IMR-90 (cell line): ENCODE measurements at regions not wholly inside any gene's neighbourhood (a gene's known extent, or its start where the extent isn't known, plus 50 kb on each side); places are given as distances from the start of the nearest gene placed in this dataset.

Experiments
- ATAC-seq: fragments of 200-7000 bp; cut with Tn5 transposase; 2 replicates; pipeline ENCODE4 v1.9.1; 2020; ENCODE audit warnings: low read depth, mild to moderate bottlenecking, moderate library complexity
- BruUV-seq: library from RNA; stranded (reverse); fragments of 400-500 nt; replicated peaks from 2 replicates; lab custom pipeline; 2021; lab: Mats Ljungman, UMichigan
- CTCF ChIA-PET: fragments of 300-600 bp; formaldehyde crosslinking; extraction: SDS; loops from one replicate; lab custom pipeline; 2021; ENCODE audit warnings: antibody characterized with exemption; lab: Yijun Ruan, JAX
- POLR2A ChIA-PET: fragments of 300-600 bp; sonication (Branson Sonifier 250); formaldehyde crosslinking; loops from one replicate; lab custom pipeline; 2022; ENCODE audit warnings: antibody characterized with exemption; ENCODE audit not compliant: unreplicated experiment; lab: Charles Lee
- DNase-seq: peaks from one replicate; pipeline ENCODE4 v3.0.0; 2013
- H2AFZ ChIP-seq: replicated peaks from 2 replicates; pipeline ENCODE3; 2013; ENCODE audit warnings: low read length, mild to moderate bottlenecking; ENCODE audit not compliant: poor library complexity
- H2AK5ac ChIP-seq: 2 replicates; pipeline ENCODE4 v1.6.1; 2013; ENCODE audit warnings: low read depth, low read length, inconsistent platforms
- H2AK9ac ChIP-seq: replicated peaks from 2 replicates; pipeline ENCODE3; 2013; ENCODE audit warnings: mild to moderate bottlenecking, low read depth, low read length, moderate library complexity; ENCODE audit not compliant: poor library complexity
- H2BK120ac ChIP-seq: 2 replicates; pipeline ENCODE4 v1.6.1; 2013; ENCODE audit warnings: low read depth, low read length, inconsistent platforms
- H2BK15ac ChIP-seq: 3 replicates; pipeline ENCODE4 v1.6.1; 2013; ENCODE audit warnings: low read depth, low read length, inconsistent platforms
- H2BK20ac ChIP-seq: 2 replicates; pipeline ENCODE4 v1.6.1; 2013; ENCODE audit warnings: low read depth, mild to moderate bottlenecking, inconsistent platforms, low read length, moderate library complexity
- H2BK5ac ChIP-seq: 2 replicates; pipeline ENCODE4 v1.6.1; 2013; ENCODE audit warnings: mild to moderate bottlenecking, low read depth, low read length, inconsistent platforms; ENCODE audit not compliant: poor library complexity, severe bottlenecking
- H3K14ac ChIP-seq: replicated peaks from 2 replicates; pipeline ENCODE4 v1.6.1; 2013; ENCODE audit warnings: low read depth, low read length, inconsistent platforms
- H3K18ac ChIP-seq: 2 replicates; pipeline ENCODE4 v1.6.1; 2013; ENCODE audit warnings: low read depth, low read length, control low read depth
- H3K23ac ChIP-seq: 2 replicates; pipeline ENCODE4 v1.6.1; 2013; ENCODE audit warnings: low read depth, low read length, inconsistent platforms
- H3K27ac ChIP-seq: 2 replicates; pipeline ENCODE4 v1.5.1; 2013; ENCODE audit warnings: mild to moderate bottlenecking, control low read depth, low read length; ENCODE audit not compliant: insufficient read depth
- H3K27me3 ChIP-seq: 2 replicates; pipeline ENCODE4 v1.6.1; 2013; ENCODE audit warnings: low read length; ENCODE audit not compliant: control insufficient read depth, insufficient read depth
- H3K36me3 ChIP-seq: 2 replicates; pipeline ENCODE4 v1.6.1; 2013; ENCODE audit warnings: low read length, mixed read lengths; ENCODE audit not compliant: control insufficient read depth, insufficient read depth
- H3K4ac ChIP-seq: 2 replicates; pipeline ENCODE4 v1.6.1; 2013; ENCODE audit warnings: low read depth, low read length, inconsistent platforms
- H3K4me1 ChIP-seq: 2 replicates; pipeline ENCODE4 v1.6.1; 2013; ENCODE audit warnings: low read length, mixed read lengths; ENCODE audit not compliant: control insufficient read depth, insufficient read depth
- H3K4me2 ChIP-seq: 2 replicates; pipeline ENCODE4 v1.6.1; 2013; ENCODE audit warnings: low read depth, mild to moderate bottlenecking, control low read depth, low read length, moderate library complexity
- H3K4me3 ChIP-seq: 2 replicates; pipeline ENCODE4 v1.5.1; 2013; ENCODE audit warnings: low read depth, mild to moderate bottlenecking, control low read depth, low read length, moderate library complexity; ENCODE audit not compliant: insufficient read depth
- H3K56ac ChIP-seq: 2 replicates; pipeline ENCODE4 v1.6.1; 2013; ENCODE audit warnings: low read length, inconsistent platforms; ENCODE audit not compliant: insufficient read depth; ENCODE audit errors: extremely low read depth
- H3K79me1 ChIP-seq, 2 experiments: 2 replicates each; pipeline ENCODE4 v1.6.1; 2013; ENCODE audit warnings: low read length in 2 of 2, inconsistent platforms in 1 of 2, low read depth in 1 of 2
- H3K9ac ChIP-seq: 2 replicates; pipeline ENCODE4 v1.6.1; 2013; ENCODE audit warnings: low read depth, low read length, control low read depth
- H3K9me1 ChIP-seq: 2 replicates; pipeline ENCODE4 v1.6.1; 2013; ENCODE audit warnings: low read length, inconsistent platforms; ENCODE audit not compliant: insufficient read depth
- H3K9me3 ChIP-seq: 2 replicates; pipeline ENCODE4 v1.6.1; 2013; ENCODE audit warnings: low read length; ENCODE audit not compliant: control insufficient read depth, insufficient read depth
- H4K20me1 ChIP-seq: 2 replicates; pipeline ENCODE4 v1.6.1; 2013; ENCODE audit warnings: low read length, inconsistent platforms; ENCODE audit not compliant: insufficient read depth
- H4K5ac ChIP-seq: 2 replicates; pipeline ENCODE4 v1.6.1; 2013; ENCODE audit warnings: mild to moderate bottlenecking, low read depth, low read length, control low read depth
- H4K8ac ChIP-seq, 2 experiments: 2 replicates each; pipeline ENCODE4 v1.6.1; 2013; ENCODE audit warnings: low read depth in 2 of 2, low read length in 2 of 2, control low read depth in 1 of 2, inconsistent platforms in 1 of 2
- H4K91ac ChIP-seq: 2 replicates; pipeline ENCODE4 v1.6.1; 2013; ENCODE audit warnings: low read depth, low read length, inconsistent platforms; ENCODE audit not compliant: insufficient read depth
- CEBPB ChIP-seq: IDR thresholded peaks from 2 replicates; pipeline ENCODE4 v1.6.1; 2012; ENCODE audit warnings: low read depth, low read length, improper control_type of control experiment
- CHD1 ChIP-seq: IDR thresholded peaks from 2 replicates; pipeline ENCODE4 v1.6.1; 2012; ENCODE audit warnings: low read depth, low read length, improper control_type of control experiment
- CTCF ChIP-seq: conservative IDR thresholded peaks from 2 replicates; pipeline ENCODE4 v1.5.1; 2012; ENCODE audit warnings: mild to moderate bottlenecking, low read depth, low read length, improper control_type of control experiment
- ELK1 ChIP-seq: fragments of 150-350 bp; IDR thresholded peaks from 2 replicates; pipeline ENCODE4 v1.6.1; 2016; ENCODE audit warnings: low read depth, mild to moderate bottlenecking, low read length, moderate library complexity, borderline replicate concordance
- FOS ChIP-seq: fragments of 150-350 bp; IDR thresholded peaks from 2 replicates; pipeline ENCODE4 v1.6.1; 2016; ENCODE audit warnings: low read depth, low read length
- MXI1 ChIP-seq: IDR thresholded peaks from 2 replicates; pipeline ENCODE4 v1.6.1; 2012; ENCODE audit warnings: low read depth, mild to moderate bottlenecking, low read length, moderate library complexity, borderline replicate concordance
- POLR2A ChIP-seq: IDR thresholded peaks from 2 replicates; pipeline ENCODE4 v1.6.1; 2012; ENCODE audit warnings: mild to moderate bottlenecking, low read depth, low read length
- RAD21 ChIP-seq: IDR thresholded peaks from 2 replicates; pipeline ENCODE4 v1.6.1; 2012; ENCODE audit warnings: low read length, improper control_type of control experiment
- RCOR1 ChIP-seq: IDR thresholded peaks from 2 replicates; pipeline ENCODE4 v1.6.1; 2012; ENCODE audit warnings: mild to moderate bottlenecking, low read length, improper control_type of control experiment; ENCODE audit not compliant: insufficient replicate concordance
- RFX5 ChIP-seq: IDR thresholded peaks from 2 replicates; pipeline ENCODE4 v1.8.0; 2012; ENCODE audit warnings: low read depth, mild to moderate bottlenecking, low read length, moderate library complexity
- SMC3 ChIP-seq: fragments of 150-350 bp; IDR thresholded peaks from 2 replicates; pipeline ENCODE4 v1.6.1; 2016; ENCODE audit warnings: low read depth, mild to moderate bottlenecking, antibody characterized with exemption, low read length, moderate library complexity
- WGBS, 2 experiments: methylation state at CpG; one replicate each; pipeline versions ENCODE4 v1.1.5 to v1.1.7; 2013; ENCODE audit warnings: missing lambda C conversion rate in 2 of 2; ENCODE audit not compliant: insufficient read length in 1 of 2; ENCODE audit errors: extremely low coverage in 2 of 2; 5-methylcytosine and 5-hydroxymethylcytosine counted together
- dilution Hi-C: fragments of 300-500 bp; cut with HindIII; formaldehyde crosslinking; loops from one replicate; pipeline ENCODE4 v1.14.3; 2018; ENCODE audit warnings: low sequenced_read_pairs; ENCODE audit not compliant: unreplicated experiment
- in situ Hi-C: fragments of 300-500 bp; cut with MboI; formaldehyde crosslinking; loops from 3 replicates; pipeline ENCODE4 v1.14.3; 2019; ENCODE audit warnings: low sequenced_read_pairs, inconsistent platforms, mixed read lengths
- intact Hi-C: fragments of 100-400 bp; cut with micrococcal nuclease; formaldehyde crosslinking; loops from 2 replicates; pipeline ENCODE4 v1.10.0; 2022
- TF ChIP-seq, protein P1 (sequence below): fragments of 150-350 bp; IDR thresholded peaks from 2 replicates; pipeline ENCODE4 v1.6.1; 2017; ENCODE audit warnings: mild to moderate bottlenecking, antibody characterized with exemption, low read length, low read depth

DNA sequence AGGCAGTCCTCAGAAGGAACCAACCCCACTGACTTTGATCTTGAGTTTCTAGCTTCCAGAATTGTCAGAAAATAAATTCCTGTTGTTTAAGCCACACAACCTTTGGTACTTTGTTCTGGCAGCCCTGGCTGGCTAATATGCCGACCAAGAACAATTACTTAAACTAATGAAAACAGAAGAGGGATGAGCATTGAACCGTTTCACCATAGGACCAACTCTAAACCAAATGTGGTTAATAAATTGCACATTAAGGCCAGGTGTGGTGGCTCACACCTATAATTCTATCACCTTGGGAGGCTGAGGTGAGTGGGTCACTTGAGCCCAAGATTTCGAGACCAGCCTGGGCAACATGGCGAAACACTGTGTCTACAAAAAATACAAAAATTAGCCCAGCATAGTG is 160.9 kb upstream of the RAI14 start:
- WGBS, 2 experiments: no CpG with 5 or more reads among the region's 4 CpGs
- Histone ChIP-seq H4K20me1 (no peaks in the 10 kb centered on the region), H2BK15ac (no peak overlapping the region), H3K9me3 (peaks cover 3% of the 10 kb centered on the region; the same call in 1 of the 2 replicates), H4K5ac (no peak overlapping the region), H2BK20ac (no peak overlapping the region), H3K4me2 (no peak overlapping the region), H3K4ac (no peak overlapping the region), H3K18ac (no peak overlapping the region), H2BK5ac (no peak overlapping the region), H3K4me3 (no peak overlapping the region), H3K27me3 (no peaks in the 10 kb centered on the region), H3K9ac (no peak overlapping the region), H3K27ac (no peak overlapping the region), H3K36me3 (no peaks in the 10 kb centered on the region), H4K91ac (no peak overlapping the region), H3K23ac (no peak overlapping the region), H2AK9ac (no peak overlapping the region), H2AK5ac (no peak overlapping the region), H2AFZ (no peak overlapping the region), H3K9me1 (peaks cover 22% of the 10 kb centered on the region), H3K14ac (no peak overlapping the region), H2BK120ac (no peak overlapping the region), H3K4me1 (peaks cover 28% of the 10 kb centered on the region), H3K79me1 (peaks cover 3 to 23% of the 10 kb centered on the region in 2 experiments; a peak in 2 of 4 replicates), H4K8ac (no peak overlapping the region), H3K56ac (no peak overlapping the region)
- CTCF ChIA-PET: no interaction called here
- TF ChIP-seq FOS: no peak
- no peak for TF ChIP-seq RAD21
- TF ChIP-seq POLR2A: no peak
- TF ChIP-seq SMC3: no peak
- TF ChIP-seq ELK1: no peak
- TF ChIP-seq CHD1: no peak
- no peak for TF ChIP-seq MXI1
- no peak for TF ChIP-seq CEBPB
- TF ChIP-seq, protein P1, sequence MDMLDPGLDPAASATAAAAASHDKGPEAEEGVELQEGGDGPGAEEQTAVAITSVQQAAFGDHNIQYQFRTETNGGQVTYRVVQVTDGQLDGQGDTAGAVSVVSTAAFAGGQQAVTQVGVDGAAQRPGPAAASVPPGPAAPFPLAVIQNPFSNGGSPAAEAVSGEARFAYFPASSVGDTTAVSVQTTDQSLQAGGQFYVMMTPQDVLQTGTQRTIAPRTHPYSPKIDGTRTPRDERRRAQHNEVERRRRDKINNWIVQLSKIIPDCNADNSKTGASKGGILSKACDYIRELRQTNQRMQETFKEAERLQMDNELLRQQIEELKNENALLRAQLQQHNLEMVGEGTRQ: no peak
- TF ChIP-seq CTCF: no peak
- no peak for TF ChIP-seq RFX5
- no peak for TF ChIP-seq RCOR1
- no TSS peak for BruUV-seq
- dilution Hi-C loops: no loop called here
- ATAC-seq: no peak
- in situ Hi-C loops: no loop called here
- intact Hi-C loops: no loop called here
- no peak for DNase-seq
- POLR2A ChIA-PET: no interaction called here
